GM19035 (cell line): ENCODE measurements at regions not wholly inside any gene's neighbourhood (a gene's known extent, or its start where the extent isn't known, plus 50 kb on each side); places are given as distances from the start of the nearest gene placed in this dataset.

Experiments
- ATAC-seq: cut with Tn5 transposase; IDR thresholded peaks from one replicate; pipeline ENCODE4 v1.9.1; 2021; ENCODE audit not compliant: unreplicated experiment

DNA sequence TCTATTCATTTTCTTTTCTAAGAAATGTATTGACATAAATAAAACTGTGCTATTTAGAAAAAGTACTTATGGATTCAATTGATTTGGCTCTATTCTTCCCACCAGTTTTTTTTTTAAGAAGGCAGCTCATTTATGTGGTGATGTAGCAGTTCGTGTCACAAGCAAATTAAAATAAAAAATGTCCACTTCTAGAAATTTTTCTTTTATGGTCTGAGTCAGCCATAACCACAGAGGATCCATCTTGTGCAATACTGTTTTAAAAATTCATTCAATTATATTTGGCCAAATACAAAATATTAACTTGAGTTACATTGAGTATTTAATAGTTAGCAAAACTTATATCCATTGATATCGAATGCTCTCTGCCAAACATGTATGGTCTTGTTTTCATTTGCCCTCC is 207.9 kb upstream of the FAT1 start:
- ATAC-seq, result no peak

DNA sequence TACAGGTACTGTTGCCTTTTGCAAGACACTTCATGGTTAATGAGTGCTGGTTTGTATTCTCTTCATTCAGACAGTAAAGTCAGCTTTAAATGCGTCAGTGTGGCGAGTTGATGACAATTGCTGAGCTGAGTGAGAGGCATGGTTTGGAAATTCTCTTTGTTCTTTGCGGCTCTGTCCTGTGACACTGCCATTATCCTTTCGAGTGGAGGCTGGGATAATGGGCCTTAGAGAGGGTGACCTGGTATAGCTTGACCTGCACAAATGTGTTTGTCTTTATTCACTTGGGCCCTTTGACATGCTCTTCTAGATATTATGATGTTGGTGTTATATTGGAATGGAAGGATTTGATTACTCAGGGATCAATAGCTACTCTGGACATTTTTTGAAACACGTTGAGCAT is 208.5 kb upstream of the FAT1 start:
- ATAC-seq, result no peak

DNA sequence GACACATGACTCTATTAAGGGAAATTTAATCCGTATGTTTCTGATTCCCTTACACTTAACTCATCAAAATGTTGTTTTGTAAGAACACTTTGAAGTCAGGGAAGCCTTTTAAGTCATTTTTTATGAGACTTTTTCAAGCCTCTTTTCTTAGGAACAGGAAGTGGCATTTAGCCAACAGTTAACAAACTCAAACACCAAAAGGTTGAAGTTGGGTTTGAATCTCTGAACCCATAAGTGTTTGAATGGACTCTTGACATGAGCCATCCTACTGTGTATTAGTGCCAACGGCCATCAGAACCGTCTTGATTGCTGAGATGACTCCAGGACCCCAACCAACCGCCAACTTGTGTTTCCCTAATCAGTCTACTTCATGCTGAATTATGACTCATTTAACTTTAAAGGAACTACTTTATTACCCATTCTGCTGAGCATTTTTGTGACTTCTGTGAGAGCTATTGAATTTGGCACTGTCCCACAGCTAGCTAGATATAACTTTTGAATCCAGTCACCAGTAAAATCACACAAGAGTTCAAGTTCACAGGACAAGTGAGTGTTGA is 209.1 kb upstream of the FAT1 start:
- no peak for ATAC-seq

DNA sequence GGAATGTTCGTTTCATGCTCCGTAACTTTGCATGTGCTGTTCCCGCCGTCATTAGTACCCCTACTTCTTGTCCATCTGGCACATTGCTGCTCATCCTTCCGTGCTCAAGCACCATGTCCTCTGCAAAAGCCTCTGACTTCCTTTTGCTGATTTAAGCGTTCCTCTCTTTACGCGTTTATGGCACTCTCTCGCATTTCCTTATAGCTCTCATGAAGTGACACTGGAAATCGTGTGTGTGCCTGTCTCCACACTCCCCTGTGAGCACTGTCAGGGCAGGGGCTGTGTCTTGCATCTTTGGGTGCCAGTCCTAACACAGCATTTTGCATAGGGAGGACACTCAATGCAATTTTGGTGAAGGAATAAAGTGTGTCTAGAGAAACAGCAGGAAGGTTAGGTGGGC is 210.6 kb upstream of the FAT1 start:
- no peak for ATAC-seq

DNA sequence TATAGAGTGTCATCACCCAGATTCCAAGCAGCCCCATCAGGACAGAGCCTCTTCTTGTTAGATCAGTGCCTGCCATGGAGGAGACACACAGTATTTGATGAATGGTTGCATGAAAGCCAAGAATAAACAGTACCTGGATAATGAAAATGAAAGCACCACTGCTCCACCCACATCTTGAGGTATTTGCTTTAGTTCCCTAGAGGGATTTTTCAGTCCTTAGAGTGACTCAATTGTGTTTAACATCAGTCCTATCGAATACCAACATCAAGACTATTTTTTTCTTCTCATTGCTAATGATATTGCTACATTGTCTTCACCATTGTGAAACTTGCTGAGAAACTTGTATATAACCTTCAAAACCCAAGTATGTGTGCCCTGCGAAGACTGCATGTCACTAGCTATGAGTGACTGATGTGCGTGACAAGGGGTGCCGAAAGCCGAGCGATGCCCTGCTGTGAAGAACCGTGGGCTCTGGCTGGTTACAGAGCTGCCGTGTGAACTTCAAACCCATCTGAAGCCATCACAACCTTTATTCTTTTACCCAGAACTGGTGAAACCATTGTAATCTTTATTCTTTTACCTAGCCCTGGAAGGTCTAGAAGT is 211.3 kb upstream of the FAT1 start:
- no peak for ATAC-seq

DNA sequence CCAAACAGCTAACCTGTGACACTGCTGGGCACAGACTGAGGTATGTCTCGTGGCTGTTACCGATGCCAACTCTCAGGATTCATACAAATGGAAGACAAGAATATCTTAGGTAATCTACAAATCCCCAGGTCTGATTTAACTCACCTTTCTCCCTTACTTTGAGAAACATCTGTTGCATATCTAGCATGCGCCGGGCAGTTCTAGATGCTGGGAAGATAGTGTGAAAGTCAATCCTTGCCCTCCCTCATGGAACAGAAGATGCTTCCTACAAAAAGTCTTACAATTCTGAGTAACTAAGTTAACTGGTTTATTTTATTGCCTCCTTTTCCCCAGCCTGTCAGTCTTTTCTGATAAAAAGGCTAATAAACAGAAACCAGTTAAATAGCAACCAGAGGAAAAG is 212.2 kb upstream of the FAT1 start:
- no peak for ATAC-seq

DNA sequence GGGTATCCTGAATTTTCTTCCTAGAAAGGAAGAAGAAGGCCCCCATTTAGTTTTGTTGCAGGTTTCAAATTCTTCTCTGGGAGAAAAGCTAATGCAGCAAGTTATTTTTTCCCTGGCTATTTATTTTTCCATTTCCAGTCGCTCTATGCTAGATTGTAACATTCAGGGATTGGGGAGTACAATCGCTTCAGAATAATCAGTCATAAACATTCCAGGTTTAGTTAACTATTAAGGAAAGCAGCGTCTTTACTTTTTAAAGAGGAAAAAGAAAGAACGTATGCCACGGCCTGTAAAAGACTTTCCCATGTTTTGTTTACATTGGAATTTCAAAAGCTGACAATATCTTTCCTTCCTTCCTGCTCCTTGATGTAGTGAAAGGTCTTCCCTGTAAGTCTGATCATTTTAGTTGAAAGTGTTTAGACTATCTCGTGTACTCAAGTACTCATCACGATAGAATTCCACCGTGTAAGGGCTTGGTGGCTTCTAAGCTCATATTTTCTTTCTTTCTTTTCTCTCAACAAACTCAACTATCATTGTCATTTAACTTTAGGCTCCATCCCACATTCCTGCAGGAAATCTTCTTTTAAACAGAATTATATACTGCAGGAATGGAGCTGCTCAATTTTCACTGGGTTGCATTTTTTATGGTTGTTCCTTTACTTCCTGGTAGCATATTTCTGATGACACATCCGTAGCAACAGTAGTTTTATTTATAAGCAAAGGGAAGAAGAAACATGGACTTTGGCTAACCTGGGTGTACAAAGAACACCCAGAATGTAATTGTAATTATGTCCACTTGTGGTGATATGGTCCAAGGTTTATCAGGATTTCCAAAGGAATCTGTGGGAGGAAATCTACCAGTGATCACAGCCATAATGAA is 213.1 kb upstream of the FAT1 start:
- no peak for ATAC-seq

DNA sequence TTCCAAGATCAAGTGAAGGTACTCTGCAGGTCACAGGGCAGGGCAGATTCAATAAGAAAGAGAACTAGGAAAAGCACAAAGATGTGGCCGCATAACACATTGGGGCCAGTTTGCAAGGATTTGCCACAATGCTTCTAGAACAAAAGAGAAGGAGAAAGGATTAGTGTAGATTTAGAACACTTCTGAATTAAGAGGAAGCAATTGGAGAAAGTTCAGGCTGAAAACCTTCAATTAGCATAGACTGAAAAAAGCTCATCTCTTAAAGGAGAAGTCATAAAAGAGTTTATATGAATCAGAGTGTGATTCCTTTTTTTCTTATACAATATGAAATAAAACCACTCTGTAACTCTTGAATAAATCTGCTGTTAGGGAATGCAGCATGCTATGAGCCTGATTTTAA is 215.6 kb upstream of the FAT1 start:
- no peak for ATAC-seq

DNA sequence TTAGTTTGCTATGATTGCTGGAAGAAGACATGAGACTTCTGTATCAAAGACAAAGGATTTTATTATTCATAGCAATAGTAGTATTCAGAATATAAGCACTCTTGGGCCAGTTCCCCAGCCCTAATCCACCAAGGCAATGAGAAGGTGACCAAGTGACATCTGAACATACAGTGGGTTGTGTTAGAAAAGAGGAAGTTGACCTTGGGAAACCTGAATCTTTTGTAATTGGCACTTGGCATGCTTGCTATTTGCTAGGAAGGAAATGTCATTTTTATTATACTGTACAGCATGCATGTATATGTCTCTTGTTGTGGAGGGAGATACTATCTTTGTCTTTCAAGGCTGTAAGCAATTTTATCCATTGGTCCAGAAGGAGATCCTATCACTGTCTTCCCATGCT is 216.1 kb upstream of the FAT1 start:
- no peak for ATAC-seq

DNA sequence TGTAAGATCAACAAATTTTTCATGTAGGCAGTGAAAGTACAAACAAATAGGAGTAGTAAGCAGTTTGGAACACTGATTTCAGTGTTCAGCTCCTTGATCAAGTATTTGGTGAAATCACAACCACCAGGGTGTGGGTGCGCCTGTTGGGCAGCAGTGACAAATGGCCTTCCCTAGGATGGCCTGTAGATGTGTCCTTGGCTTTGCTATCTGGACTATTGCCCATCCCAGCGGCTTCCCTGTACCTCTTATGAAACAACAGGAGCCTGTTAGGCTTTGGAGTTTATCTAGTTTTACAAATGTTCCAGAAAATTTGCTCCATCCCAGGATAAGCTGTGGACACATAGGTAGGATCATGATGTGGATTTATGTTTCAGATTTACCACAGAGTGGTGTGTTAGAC is 216.8 kb upstream of the FAT1 start:
- no peak for ATAC-seq

DNA sequence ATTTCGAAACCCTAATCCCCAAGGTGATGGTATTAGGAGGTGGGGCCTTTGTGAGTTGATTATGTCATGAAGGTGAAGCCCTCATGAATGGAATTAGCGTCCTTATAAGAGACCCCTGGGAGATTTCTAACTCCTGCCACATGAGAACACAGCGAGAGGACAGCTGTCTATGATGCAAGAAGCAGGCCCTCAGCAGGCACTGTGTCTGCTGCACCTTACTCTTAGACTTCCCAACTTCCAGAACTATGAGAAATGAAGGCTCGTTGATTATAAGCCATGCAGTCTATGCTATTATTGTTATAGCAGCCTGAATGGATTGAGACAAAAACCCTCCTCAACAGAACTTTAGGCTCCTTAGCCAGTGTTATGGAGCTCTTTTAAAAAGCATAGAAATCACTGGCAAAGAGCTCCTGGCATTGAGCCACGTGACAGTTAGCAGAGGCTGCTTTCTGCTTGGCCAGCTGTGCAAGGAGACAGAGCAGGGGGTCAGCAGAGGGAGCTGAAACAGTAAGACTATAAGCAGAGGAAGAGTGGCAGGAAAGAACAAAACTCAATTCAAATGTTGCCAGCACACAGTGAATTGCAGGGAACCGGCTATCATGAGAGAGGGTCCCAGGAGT is 219.2 kb upstream of the FAT1 start:
- ATAC-seq, result no peak

DNA sequence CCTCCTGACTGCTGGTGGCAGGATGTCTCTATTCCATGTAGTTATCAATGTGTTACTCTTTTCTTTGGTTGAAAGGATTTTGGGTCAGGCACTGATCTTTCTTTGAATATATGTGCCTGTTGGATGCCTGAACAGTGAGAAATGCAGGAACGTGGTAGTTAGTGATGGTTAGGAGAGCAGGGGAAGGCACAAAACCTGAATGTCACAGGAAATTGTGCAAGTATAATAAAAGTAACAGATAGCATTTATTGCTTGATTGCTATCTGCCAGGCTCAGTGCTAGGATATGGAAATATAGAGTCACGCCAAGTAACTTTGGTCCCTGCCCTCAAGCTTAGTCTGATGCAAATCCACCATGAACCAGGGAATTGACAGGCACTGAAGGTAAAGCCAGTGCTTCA is 219.8 kb upstream of the FAT1 start:
- ATAC-seq, result no peak

DNA sequence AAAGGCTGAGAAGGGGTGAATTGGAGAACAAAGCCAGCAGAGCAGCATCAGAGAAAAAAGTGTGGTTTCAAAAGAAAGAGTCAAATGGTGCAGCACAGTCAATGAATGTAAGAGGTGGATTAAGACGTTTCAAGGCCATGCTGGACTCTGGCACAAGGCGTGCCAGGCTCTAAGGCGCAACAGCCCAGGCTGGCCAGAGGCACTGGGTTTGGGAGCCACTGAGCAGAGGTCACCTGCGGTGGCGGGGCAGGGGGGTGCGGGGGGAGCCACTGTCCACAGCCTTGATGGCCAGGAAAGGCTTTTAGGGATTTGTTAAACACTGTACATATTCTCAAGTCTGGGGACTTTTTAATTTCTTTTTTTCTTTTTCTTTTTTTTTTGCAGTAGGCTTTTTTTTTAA is 222.5 kb upstream of the FAT1 start:
- no peak for ATAC-seq

DNA sequence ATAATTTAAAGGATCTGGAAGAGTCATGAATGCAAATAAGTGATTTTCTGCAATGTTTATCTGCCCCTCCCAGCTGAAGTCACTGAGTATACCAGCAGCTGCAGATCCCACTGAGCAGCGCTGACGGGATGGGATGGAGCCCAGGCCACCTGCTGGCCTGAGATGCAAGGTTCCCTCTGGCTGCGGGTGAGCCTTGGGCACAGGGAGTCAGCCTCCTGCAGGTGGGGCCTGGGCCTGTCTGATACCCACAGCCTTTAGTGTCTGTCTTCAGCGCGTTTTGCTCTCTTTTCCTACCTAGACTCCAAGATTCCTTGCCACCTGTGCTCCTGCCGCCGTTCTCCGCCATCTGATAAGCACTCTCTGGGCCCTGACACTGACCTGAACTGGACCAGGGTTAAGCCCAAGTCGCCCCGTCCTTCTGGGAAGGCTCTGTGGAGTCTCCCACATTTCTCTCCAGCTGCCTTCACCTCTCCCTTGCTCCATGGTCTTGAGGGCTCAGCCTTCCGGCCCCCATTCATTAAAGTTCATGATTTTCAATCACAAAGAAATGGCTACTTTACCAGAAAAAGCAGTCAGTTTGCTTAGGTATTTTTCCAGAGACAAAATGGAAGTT is 223.1 kb upstream of the FAT1 start:
- ATAC-seq, result no peak

DNA sequence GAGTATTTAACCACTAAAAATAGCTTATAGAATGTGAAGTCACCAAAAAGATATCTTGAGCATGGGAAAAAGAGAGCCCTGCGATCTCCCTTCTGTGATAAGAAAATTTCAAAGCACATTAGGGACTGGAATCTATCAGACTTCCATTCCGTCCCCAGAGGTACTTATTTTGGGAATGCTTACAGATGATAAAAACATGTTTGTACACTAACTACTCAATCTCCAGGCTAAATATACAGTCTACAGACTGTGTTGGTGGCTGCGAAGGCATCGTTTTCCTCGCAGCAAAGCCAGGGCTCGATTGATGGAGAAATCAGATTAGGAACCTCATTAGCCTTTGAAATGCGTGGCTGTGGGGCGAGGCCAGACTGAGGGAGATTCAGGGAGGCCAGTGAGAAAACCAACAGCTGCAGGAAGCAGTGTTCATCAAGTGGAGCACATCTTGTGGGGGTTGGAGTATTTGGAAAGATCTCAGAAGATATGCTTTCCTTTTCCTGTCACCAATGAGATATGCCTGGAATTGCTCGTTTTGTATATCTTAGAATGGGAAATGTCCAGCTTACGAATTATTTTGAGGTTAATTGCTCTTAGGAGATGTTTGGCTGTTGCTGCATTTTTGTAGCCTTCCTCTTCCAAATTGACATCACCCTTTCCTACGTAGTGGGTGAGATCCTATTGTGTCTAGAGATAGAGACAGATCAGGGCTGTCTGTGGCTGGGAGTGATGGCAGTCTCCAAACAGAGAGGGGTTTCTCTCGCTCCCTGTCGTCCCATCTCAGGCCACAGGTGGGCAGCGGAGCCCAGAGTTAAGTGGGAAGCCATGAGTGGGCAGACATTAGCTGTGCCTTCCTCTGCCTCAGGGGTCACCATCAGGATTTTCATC is 224.9 kb upstream of the FAT1 start:
- ATAC-seq, result no peak

DNA sequence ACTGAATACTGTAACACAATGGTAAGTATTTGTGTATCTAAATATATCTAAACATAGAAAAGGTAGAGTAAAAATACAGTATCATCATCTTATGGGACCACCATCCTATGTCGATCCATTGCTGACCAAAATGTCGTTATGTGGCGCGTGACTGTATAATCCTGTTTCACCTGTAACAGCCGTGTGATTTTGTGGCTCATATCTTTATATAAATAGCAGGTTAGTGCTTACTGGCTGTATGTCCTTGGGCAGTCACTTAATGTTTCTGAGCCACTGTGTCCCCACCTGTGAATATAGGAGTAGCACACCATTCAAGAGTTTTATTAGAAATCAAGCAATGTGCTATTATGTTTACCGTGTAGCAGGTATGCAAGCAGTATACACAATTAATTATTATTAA is 226.2 kb upstream of the FAT1 start:
- ATAC-seq, result no peak

DNA sequence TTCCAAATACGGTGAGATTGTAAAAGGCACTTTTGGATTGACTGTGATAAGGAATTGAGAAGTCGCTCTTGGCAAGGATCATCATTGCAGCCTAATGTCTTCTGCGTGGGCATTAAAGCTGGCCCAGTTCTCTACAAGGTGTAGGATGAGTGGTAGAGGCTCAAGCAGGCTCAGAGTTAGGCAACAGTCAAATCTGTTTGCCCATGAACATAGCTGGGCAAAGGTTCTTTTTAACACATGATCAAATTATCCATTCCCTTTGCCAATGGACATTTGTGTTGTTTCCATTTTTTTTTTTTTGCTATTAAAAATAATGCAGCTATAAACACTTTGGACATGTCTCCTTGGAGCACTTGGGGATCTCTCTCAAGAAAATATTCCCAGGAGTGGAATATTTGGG is 229.1 kb upstream of the FAT1 start:
- ATAC-seq, result no peak

DNA sequence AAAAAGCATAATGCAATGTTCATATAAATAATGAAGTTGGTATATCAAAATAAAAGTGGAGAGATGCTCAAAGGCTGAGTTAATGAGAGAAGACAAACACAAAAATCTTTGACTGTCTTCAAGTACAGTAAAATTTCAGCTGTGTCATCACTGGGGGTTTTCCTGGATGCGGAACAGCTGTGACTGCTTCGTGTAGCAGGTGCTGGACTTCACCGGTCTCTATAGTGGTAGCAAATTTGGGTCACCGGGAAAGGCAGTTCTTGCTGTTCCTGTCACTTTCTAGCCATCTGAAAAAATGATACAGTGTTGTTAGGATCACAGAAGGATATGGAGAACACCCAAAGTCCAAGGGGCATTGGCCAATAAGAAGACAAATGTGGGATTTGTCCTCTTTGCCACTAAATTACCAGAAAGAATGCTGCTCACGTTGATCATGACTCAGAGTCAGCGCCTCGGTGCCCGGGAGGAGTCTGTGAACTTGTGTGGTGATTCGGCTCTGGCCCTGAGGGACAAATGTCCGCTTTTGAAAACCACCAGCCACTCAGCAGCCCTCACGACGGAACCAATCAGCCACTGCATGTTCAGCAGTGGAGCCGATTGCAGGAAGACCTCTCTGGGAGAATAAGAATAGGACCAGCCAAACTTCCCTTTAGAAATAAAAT is 230.1 kb upstream of the FAT1 start:
- ATAC-seq, result no peak

DNA sequence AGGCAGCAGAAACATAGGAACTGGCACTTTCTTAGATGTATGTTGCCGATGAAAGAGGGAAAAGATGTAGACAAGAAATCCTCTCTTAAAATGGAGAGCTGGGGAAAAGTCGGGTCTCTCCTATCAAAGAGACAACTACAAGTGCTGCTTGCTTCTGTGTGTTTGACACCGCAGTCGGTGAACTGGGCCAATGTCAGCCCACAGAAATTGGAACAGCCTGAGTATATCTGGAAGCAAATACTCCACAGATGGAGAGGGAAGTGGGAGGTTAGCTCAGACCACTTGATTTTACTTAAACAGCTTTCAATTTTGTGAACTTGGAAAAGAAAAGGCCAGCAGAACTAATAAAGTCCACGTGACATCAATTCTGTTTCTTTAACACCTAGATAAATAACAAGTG is 230.9 kb upstream of the FAT1 start:
- no peak for ATAC-seq

DNA sequence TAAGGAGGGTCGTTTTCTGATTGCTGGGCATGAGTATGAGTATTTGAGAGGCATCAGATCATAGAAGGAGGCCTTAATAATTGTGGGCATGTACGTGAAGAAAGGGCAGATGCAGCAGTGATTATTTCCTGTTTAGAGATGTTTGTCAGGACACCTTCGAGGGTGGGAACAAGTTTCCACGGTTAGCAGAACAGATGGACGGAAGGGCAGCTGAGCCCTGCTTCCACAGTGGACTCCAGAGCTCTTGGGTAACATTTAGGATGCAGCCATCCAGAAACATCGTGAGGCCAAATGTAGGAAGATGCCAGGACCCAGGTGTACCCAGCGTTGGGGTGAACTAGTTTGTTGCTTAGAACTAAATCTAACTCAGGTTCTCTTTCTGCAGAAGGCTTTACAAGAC is 231.3 kb upstream of the FAT1 start:
- no peak for ATAC-seq
